Activated T-helper 1 cell treated with anti-CD3 and anti-CD28 coated beads, Interleukin-12 subunit alpha, Interleukin-12 subunit beta, Interleukin-2, Interleukin-4 antibody, amounts not matched to agents 30 ng/mL and 10 ng/mL and 1 ng/mL, durations not matched to agents 14 hours and 24 hours and 36 hours (primary cell): ENCODE measurements at regions not wholly inside any gene's neighbourhood (a gene's known extent, or its start where the extent isn't known, plus 50 kb on each side); places are given as distances from the start of the nearest gene placed in this dataset.

Source experiments
- DNase-seq: peaks from one replicate; pipeline ENCODE4 v3.0.0; 2021; ENCODE audit warnings: low spot score
- H3K27ac Mint-ChIP-seq: one replicate; pipeline ENCODE4 v1.8.0; 2021; ENCODE audit warnings: mild to moderate bottlenecking, mixed read lengths
- H3K27me3 Mint-ChIP-seq: one replicate; pipeline ENCODE4 v1.8.0; 2022; ENCODE audit warnings: mild to moderate bottlenecking, moderate library complexity, mixed read lengths; ENCODE audit not compliant: insufficient read depth
- H3K36me3 Mint-ChIP-seq: one replicate; pipeline ENCODE4 v1.8.0; 2021; ENCODE audit warnings: low read depth, mixed read lengths
- H3K4me1 Mint-ChIP-seq: one replicate; pipeline ENCODE4 v1.8.0; 2021; ENCODE audit warnings: low read depth, mixed read lengths
- H3K4me3 Mint-ChIP-seq: one replicate; pipeline ENCODE4 v1.8.0; 2021; ENCODE audit warnings: mild to moderate bottlenecking, moderate library complexity, mixed read lengths
- H3K9me3 Mint-ChIP-seq: one replicate; pipeline ENCODE4 v1.8.0; 2021; ENCODE audit warnings: mixed read lengths
- intact Hi-C: fragments of 100-400 bp; cut with micrococcal nuclease; formaldehyde crosslinking; loops from one replicate; pipeline ENCODE4 v1.15.1; 2024

DNA sequence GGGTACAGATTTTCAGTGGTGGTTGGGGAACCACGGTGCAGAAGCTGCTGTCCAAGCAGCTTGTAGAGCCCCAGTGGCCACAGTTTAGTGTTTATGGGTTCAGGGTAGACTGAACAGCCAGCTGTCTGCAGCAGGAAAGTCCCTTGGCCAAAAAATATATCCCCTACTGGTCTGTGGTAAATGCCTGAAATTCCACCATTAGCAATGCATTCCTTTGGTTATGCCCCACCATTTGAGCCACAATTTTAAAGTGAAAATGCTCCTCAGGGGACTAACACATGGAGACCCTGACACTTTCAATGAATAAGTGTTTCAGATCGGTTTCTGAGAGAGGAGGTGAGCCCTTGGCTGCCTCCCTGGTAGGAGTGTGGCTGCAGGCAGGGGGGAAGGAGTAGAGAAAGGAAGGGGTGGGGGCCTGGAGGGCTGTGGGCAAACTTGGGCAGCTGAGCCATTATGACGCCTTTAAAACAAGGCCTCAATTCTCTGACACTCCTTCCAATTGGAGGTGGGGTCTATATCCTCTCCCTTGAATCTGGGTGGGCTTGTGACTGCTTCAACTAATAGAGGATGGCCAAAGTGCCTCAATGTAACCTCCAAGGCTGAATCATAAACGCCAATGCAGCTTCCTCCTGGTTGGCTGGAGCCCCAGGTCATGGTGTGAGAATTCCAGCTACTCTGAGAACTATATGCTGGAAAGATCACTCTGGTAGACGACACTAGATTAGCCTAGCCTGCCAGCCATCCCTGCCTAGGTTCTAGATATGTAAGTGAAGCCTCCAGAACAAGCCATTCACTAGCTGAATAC is 75.8 kb upstream of the ATP6AP2 start:
- H3K4me3 Mint-ChIP-seq: no peak overlapping the region
- no peak for DNase-seq
- H3K36me3 Mint-ChIP-seq: no peaks in the 10 kb centered on the region
- no peaks in the 10 kb centered on the region for H3K9me3 Mint-ChIP-seq
- intact Hi-C loops: no loop called here
- H3K27me3 Mint-ChIP-seq: peaks cover 3% of the 10 kb centered on the region
- no peak overlapping the region for H3K27ac Mint-ChIP-seq
- no peaks in the 10 kb centered on the region for H3K4me1 Mint-ChIP-seq

- Mint-ChIP-seq H3K36me3 (no peaks in the 10 kb centered on the region), H3K4me1 (no peaks in the 10 kb centered on the region), H3K27me3 (peaks cover 3% of the 10 kb centered on the region), H3K9me3 (no peaks in the 10 kb centered on the region), H3K4me3 (no peak overlapping the region), H3K27ac (no peak overlapping the region)
- intact Hi-C loops: no loop called here
- DNase-seq: no peak
These were observed 77.7 kb upstream of the ATP6AP2 start for GRCh38 chrX:40503094-40503493.

DNA sequence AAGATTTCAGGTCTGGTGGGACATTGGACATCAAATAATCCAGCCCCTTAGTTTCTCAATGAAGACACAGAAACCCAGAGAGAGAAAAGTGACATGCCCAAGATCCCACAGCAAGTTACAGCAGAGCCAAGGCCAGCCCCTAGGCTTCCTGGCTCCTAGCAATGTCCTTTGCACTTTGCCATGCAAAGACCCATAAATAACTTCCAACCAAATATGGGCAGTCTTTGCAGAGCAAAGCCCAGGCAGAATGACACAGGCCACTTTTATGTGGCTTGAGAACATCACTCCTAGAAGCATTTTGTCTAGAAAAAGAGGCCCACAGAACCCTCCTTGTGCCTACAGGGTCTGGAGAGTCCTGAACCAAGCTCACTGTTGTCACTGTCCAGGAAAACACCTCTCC is 78.1 kb upstream of the ATP6AP2 start:
- Mint-ChIP-seq H3K4me3 (no peak overlapping the region), H3K4me1 (no peaks in the 10 kb centered on the region), H3K36me3 (no peaks in the 10 kb centered on the region), H3K27me3 (peaks cover 6% of the 10 kb centered on the region), H3K27ac (no peak overlapping the region), H3K9me3 (no peaks in the 10 kb centered on the region)
- intact Hi-C loops: no loop called here
- no peak for DNase-seq

DNA sequence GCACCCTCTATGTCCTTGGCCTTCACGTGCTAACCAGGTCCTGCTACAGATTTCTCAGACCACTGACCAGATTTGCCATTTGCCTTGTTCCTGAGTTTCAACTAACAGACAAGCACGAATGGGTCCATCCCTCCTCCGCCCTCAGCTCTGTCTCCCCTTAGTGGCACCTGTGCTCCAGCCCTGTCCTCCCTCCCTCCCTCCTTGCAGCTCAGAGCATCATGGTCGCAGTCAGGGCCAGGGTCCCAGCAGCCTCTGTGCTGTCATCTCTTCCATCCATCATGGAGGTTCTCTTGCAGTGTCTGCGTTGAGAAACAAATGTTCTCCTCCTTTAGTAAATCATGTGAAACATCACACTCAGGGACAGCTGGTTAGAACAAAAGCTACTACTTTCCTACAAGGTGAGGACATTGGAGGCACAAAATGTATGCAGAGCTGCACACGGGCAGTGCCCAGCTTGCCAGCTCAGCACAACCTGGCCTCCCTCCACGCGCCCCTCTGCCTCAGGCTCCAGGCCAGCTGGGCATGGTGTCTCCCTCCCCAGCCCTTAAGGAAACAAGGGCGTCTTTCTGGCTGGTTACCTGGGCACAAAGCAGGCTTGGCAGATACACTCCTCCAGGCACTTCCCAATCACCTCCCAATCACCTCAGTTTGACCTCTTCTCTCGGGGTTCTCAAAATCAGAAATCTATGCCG is 79.5 kb upstream of the ATP6AP2 start:
- peaks cover 6% of the 10 kb centered on the region for H3K27me3 Mint-ChIP-seq
- no peak overlapping the region for H3K4me3 Mint-ChIP-seq
- H3K4me1 Mint-ChIP-seq: no peaks in the 10 kb centered on the region
- no peaks in the 10 kb centered on the region for H3K36me3 Mint-ChIP-seq
- H3K27ac Mint-ChIP-seq: no peak overlapping the region
- intact Hi-C loops: no loop called here
- no peaks in the 10 kb centered on the region for H3K9me3 Mint-ChIP-seq
- DNase-seq: no peak

DNA sequence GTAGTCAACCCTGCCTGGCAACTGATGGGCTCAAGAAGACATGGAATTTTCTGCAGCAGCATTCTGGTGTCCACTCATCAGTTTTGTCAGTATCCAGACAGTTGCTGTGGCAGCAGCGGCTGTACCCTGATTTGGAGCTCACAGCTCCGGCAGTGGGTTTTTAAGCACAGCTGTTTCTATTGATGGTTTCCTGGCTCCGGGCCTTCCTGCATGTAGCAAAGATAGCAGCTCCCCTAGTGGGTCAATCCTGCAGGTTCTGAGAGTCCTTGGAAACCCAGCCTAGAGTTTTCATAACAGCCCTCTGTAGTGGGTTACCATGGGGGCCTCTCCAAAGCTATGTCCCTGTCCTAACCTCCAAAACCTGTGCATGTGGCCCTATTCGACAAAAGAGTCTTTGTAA is 84.0 kb upstream of the ATP6AP2 start:
- H3K36me3 Mint-ChIP-seq: no peaks in the 10 kb centered on the region
- no peaks in the 10 kb centered on the region for H3K4me1 Mint-ChIP-seq
- intact Hi-C loops: no loop called here
- no peak for DNase-seq
- H3K27me3 Mint-ChIP-seq: peaks cover 6% of the 10 kb centered on the region
- H3K9me3 Mint-ChIP-seq: no peaks in the 10 kb centered on the region
- H3K27ac Mint-ChIP-seq: no peak overlapping the region
- no peak overlapping the region for H3K4me3 Mint-ChIP-seq

DNA sequence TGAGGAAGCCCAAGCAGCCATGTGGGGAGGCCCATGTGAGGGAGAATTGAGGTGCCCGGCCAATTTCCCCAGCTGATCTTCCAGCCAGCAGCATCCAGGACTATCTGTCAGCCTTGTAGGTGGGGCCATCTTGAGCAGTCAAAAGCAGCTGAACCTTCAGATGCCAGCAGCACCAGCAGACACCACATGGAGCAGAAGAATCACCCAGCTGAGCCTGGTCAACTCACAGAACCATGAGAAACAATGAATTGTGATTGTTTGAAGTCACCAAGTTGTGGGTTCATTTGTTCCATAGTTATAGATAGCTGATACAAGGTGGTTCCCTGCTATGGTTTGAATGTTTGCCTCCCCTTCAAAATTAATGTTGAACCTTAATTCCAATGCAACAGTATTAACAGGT is 85.1 kb upstream of the ATP6AP2 start:
- Mint-ChIP-seq H3K4me1 (no peaks in the 10 kb centered on the region), H3K9me3 (no peaks in the 10 kb centered on the region), H3K36me3 (no peaks in the 10 kb centered on the region), H3K27me3 (peaks cover 5% of the 10 kb centered on the region), H3K27ac (no peak overlapping the region), H3K4me3 (no peak overlapping the region)
- no peak for DNase-seq
- intact Hi-C loops: no loop called here

GRCh38 chrX:40494005-40494404 is 86.8 kb upstream of the ATP6AP2 start:
- Mint-ChIP-seq H3K27me3 (peaks cover 4% of the 10 kb centered on the region), H3K4me3 (no peak overlapping the region), H3K9me3 (no peaks in the 10 kb centered on the region), H3K27ac (no peak overlapping the region), H3K4me1 (no peaks in the 10 kb centered on the region), H3K36me3 (no peaks in the 10 kb centered on the region)
- intact Hi-C loops: no loop called here
- no peak for DNase-seq

- Mint-ChIP-seq H3K27me3 (peaks cover 2% of the 10 kb centered on the region), H3K4me1 (peaks cover 12% of the 10 kb centered on the region), H3K9me3 (peaks cover 9% of the 10 kb centered on the region), H3K27ac (no peak overlapping the region), H3K36me3 (no peaks in the 10 kb centered on the region), H3K4me3 (no peak overlapping the region)
- DNase-seq: no peak
- intact Hi-C loops: no loop called here
These were observed 92.5 kb upstream of the ATP6AP2 start for GRCh38 chrX:40488296-40488695.

DNA sequence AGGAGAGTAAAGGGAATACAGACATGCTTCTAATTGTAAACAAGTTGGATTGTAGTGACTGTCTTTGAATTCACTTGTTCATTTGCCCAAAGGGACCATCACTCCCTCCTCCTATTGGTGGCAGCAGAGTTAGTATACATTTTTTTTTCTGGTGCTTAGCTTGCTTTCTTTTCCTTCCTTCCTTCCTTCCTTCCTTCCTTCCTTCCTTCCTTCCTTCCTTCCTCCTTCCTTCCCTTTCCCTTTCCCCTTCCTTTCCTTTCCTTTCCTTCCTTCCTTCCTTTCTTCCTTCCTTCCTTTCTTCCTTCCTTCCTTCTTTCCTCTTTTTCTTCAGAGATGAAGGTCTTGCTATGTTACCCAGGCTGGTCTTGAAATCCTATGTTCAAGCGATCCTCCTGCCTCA is 94.8 kb upstream of the ATP6AP2 start:
- H3K36me3 Mint-ChIP-seq: no peaks in the 10 kb centered on the region
- H3K4me1 Mint-ChIP-seq: peaks cover 12% of the 10 kb centered on the region
- H3K27me3 Mint-ChIP-seq: no peaks in the 10 kb centered on the region
- no peak for DNase-seq
- intact Hi-C loops: no loop called here
- H3K27ac Mint-ChIP-seq: peak overlapping the region; percentile 42
- H3K9me3 Mint-ChIP-seq: peaks cover 9% of the 10 kb centered on the region
- H3K4me3 Mint-ChIP-seq: no peak overlapping the region

DNA sequence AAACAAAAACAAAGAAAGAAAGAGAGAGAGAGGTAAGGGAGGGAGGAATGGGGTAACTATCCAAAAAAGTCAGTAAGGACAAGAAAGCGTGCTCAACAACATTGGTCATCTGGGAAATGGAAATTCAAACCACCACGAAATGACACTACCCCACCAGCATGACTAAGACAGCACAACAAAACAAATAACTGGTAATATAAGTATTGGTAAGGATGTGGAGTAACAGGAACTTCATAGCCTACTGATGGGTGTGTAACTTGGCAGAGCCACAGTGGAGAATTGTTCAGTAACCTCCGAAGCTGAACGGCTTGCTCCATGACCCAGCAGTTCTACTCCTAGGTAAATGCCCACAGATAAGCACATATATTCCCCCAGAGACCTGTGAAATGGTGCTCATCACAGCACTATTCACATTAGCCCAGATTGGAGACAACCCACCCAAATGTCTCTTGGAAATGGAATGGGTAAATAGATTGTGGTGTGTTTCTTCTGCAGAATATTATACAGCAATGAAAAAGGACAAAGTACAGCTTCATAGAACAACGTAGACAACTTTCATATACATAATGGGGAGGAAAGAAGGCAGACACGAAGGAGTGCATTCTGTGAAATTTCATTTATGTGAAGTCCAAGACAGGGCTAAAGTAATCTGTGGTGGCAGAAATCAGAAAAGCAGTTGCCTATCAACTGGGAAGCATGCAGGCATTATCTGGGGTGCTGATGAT is 95.5 kb upstream of the ATP6AP2 start:
- Mint-ChIP-seq H3K36me3 (no peaks in the 10 kb centered on the region), H3K4me3 (no peak overlapping the region), H3K4me1 (peaks cover 12% of the 10 kb centered on the region), H3K27ac (peak overlapping the region; percentile 70), H3K27me3 (peaks cover 1% of the 10 kb centered on the region), H3K9me3 (peaks cover 9% of the 10 kb centered on the region)
- intact Hi-C loops: no loop called here
- DNase-seq: no peak

DNA sequence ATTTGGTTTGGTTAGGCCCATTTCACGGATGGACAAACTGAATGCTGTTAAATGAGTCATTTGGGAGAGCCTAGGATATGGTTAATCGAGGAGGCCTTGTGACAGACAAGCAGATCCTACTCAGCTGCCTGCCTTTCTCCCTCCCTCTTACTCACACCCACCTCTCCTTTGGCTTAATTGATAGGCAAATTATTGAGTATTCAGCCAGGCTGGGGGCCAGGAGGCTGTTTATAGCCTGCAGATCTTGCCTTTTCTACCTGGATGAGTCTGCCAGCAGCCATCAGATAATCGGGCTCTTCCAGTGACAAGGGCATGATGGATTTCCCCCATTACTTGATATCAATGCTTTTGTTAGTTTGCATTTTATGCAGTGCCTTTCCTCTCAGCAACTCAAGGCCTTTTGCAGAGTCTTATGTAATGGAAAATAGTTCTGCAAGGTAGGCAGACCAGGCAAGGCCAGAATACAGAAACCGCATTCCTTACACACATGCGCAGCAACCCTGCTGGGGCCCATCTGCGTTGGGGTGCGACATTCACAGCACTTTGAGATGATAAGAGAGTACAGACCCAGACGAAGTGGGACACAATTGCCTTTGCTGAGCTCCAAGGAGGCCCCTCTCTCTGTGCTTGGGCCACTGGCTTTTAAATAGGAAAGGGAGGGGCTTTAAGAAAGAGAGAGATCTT is 96.2 kb upstream of the ATP6AP2 start:
- Mint-ChIP-seq H3K36me3 (no peaks in the 10 kb centered on the region), H3K27me3 (peaks cover 1% of the 10 kb centered on the region), H3K27ac (peak overlapping the region; percentile 70), H3K4me1 (peaks cover 12% of the 10 kb centered on the region), H3K9me3 (peaks cover 9% of the 10 kb centered on the region), H3K4me3 (no peak overlapping the region)
- no peak for DNase-seq
- intact Hi-C loops: no loop called here

DNA sequence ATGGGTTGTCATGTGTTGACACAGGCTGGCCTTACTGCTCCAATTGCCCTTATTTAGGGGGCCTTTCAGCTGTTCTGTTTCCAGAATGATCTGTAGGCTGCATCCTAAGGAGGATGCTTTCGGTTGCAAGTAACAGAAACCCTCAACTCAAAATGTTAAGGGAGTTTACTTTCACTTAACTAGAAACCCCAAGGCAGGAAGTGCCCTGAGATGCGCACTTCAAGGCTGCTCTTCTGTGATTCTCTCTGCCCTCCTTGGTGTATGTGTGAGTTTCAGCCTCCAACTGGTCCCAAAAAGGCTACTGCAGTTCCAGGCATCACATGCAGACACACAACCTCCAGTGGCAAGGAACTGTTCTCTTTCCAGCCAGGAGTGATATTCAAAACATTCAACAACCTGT is 97.3 kb upstream of the ATP6AP2 start:
- Mint-ChIP-seq H3K4me1 (peaks cover 12% of the 10 kb centered on the region), H3K27me3 (peaks cover 1% of the 10 kb centered on the region), H3K27ac (no peak overlapping the region), H3K4me3 (no peak overlapping the region), H3K36me3 (no peaks in the 10 kb centered on the region), H3K9me3 (peaks cover 9% of the 10 kb centered on the region)
- intact Hi-C loops: no loop called here
- DNase-seq: peak; percentile 1
